Caco-2 (cell line): ENCODE measurements at regions not wholly inside any gene's neighbourhood (a gene's known extent, or its start where the extent isn't known, plus 50 kb on each side); places are given as distances from the start of the nearest gene placed in this dataset.

Experiments used
- BruUV-seq: library from RNA; stranded (reverse); fragments of 400-500 nt; replicated peaks from 2 replicates; lab custom pipeline; 2021; lab: Mats Ljungman, UMichigan
- CTCF ChIA-PET: fragments of 300-600 bp; sonication (Branson Sonifier 250); formaldehyde crosslinking; loops from one replicate; lab custom pipeline; 2022; ENCODE audit warnings: antibody characterized with exemption; lab: Charles Lee
- POLR2A ChIA-PET: fragments of 300-600 bp; sonication (Branson Sonifier 250); formaldehyde crosslinking; loops from one replicate; lab custom pipeline; 2022; ENCODE audit warnings: antibody characterized with exemption; lab: Charles Lee
- DNase-seq, 2 experiments: peaks; one replicate each; pipeline versions ENCODE4 v3.0.0 to v3.0.0-alpha.2; 2020 to 2022
- H3K27me3 ChIP-seq: replicated peaks from 2 replicates; pipeline ENCODE4 v1.6.0; 2011; ENCODE audit warnings: low read length; ENCODE audit not compliant: control insufficient read depth, insufficient read depth
- H3K36me3 ChIP-seq: 2 replicates; pipeline ENCODE4 v1.5.1; 2011; ENCODE audit warnings: low read length; ENCODE audit not compliant: control insufficient read depth, insufficient read depth
- H3K4me1 ChIP-seq: fragments of 250-450 bp; sonication (Bioruptor Pico); 2 replicates; pipeline ENCODE4 v1.5.1; 2020; ENCODE audit warnings: mild to moderate bottlenecking
- H3K4me3 ChIP-seq: 2 replicates; pipeline ENCODE4 v1.5.1; 2011; ENCODE audit warnings: low read depth, mild to moderate bottlenecking, control low read depth, low read length
- H3K9me3 ChIP-seq: fragments of 250-450 bp; sonication (Bioruptor Pico); 2 replicates; pipeline ENCODE4 v1.5.1; 2020; ENCODE audit warnings: mild to moderate bottlenecking, moderate library complexity
- H3K27ac Mint-ChIP-seq: one replicate; pipeline ENCODE4 v1.8.0; 2022; ENCODE audit warnings: mixed read lengths; ENCODE audit not compliant: unreplicated experiment
- H3K27me3 Mint-ChIP-seq: one replicate; pipeline ENCODE4 v1.8.0; 2022; ENCODE audit warnings: mixed read lengths; ENCODE audit not compliant: insufficient read depth, unreplicated experiment
- H3K36me3 Mint-ChIP-seq: one replicate; pipeline ENCODE4 v1.8.0; 2022; ENCODE audit warnings: mild to moderate bottlenecking, mixed read lengths; ENCODE audit not compliant: insufficient read depth, unreplicated experiment
- H3K4me1 Mint-ChIP-seq: one replicate; pipeline ENCODE4 v1.8.0; 2022; ENCODE audit warnings: low read depth, mixed read lengths; ENCODE audit not compliant: unreplicated experiment
- H3K4me3 Mint-ChIP-seq: one replicate; pipeline ENCODE4 v1.8.0; 2022; ENCODE audit warnings: mild to moderate bottlenecking, moderate library complexity, mixed read lengths; ENCODE audit not compliant: unreplicated experiment
- H3K9me3 Mint-ChIP-seq: one replicate; pipeline ENCODE4 v1.8.0; 2022; ENCODE audit warnings: mixed read lengths; ENCODE audit not compliant: unreplicated experiment
- intact Hi-C: fragments of 100-400 bp; cut with micrococcal nuclease; formaldehyde crosslinking; loops from one replicate; pipeline ENCODE4 v1.10.0; 2022; ENCODE audit not compliant: unreplicated experiment
- TF ChIP-seq, protein P1 (sequence below), 2 experiments: fragments of 200-600 bp in 1 of 2; IDR thresholded peaks; 1 replicate in 1 of 2; 2 replicates in 1 of 2; pipeline versions ENCODE4 v1.5.1 to v1.8.0; 2011 to 2022; ENCODE audit warnings: antibody characterized with exemption in 1 of 2, control low read depth in 1 of 2, inconsistent platforms in 1 of 2, low read depth in 1 of 2, low read length in 1 of 2, mild to moderate bottlenecking in 1 of 2, moderate library complexity in 1 of 2; ENCODE audit not compliant: insufficient read depth in 1 of 2, severe bottlenecking in 1 of 2, unreplicated experiment in 1 of 2

DNA sequence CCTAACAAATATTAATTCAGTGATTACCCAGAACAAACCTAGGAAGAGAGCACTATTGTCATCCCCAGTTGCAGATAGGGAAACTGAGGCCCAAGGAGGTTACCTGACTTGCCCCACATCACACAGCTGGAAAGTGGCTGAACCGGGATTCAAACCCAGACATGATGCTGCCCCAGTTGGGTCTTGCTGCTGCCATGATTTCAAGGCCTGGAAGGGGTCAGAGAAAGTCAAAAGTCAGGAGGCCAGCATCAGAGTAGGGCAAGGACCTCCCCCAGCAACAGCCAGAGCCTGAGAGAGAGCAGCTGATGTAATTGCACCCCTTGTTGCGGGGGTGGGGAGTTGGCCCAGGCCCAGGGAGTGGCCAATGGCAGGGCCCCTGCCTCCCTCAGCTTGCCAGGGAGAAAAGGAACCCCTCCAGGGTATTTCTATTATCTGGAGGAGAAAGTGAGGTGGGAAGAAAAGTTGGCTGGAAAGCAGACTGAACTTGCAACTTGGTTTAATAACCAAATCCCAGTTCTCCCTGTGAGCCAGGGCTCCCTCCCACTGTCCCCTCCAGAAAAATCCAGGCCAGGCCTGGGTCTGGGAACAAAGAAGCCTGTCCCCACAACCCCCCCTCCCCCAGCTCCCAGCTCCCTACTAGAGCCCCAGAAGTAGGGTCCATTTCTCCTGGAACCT, 83.6 kb downstream of the MRPL14 start:
- intact Hi-C loops, result loop anchor here (5.0 kb wide), 1 partner anchor 36 kb away; no protein-coding TSS in a partner anchor
- no peak overlapping the region for H3K4me3 Mint-ChIP-seq
- no peaks in the 10 kb centered on the region for H3K9me3 Mint-ChIP-seq
- H3K9me3 ChIP-seq, result no peaks in the 10 kb centered on the region
- H3K36me3 Mint-ChIP-seq, result no peaks in the 10 kb centered on the region
- POLR2A ChIA-PET, result interaction anchor here (0.6 to 0.7 kb wide), 2 partner anchors 102 to 1660 kb away, joined by 3 read pairs; no protein-coding TSS in a partner anchor
- BruUV-seq, result no TSS peak
- no peak overlapping the region for H3K27ac Mint-ChIP-seq
- TF ChIP-seq, protein P1, sequence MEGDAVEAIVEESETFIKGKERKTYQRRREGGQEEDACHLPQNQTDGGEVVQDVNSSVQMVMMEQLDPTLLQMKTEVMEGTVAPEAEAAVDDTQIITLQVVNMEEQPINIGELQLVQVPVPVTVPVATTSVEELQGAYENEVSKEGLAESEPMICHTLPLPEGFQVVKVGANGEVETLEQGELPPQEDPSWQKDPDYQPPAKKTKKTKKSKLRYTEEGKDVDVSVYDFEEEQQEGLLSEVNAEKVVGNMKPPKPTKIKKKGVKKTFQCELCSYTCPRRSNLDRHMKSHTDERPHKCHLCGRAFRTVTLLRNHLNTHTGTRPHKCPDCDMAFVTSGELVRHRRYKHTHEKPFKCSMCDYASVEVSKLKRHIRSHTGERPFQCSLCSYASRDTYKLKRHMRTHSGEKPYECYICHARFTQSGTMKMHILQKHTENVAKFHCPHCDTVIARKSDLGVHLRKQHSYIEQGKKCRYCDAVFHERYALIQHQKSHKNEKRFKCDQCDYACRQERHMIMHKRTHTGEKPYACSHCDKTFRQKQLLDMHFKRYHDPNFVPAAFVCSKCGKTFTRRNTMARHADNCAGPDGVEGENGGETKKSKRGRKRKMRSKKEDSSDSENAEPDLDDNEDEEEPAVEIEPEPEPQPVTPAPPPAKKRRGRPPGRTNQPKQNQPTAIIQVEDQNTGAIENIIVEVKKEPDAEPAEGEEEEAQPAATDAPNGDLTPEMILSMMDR (IDR thresholded peaks at IDR 0.05; ENCODE audit: insufficient read depth in 1 of 2, low read depth in 1 of 2, low read length in 1 of 2, severe bottlenecking in 1 of 2, unreplicated experiment in 1 of 2), result no peak
- CTCF ChIA-PET, result interaction anchor here (0.8 kb wide), 2 partner anchors 12 to 54 kb away, joined by 3 to 4 read pairs; no protein-coding TSS in a partner anchor
- DNase-seq, result peak in 1 of 2 experiments; percentile 41
- H3K4me1 ChIP-seq, result peaks cover 28% of the 10 kb centered on the region
- H3K27me3 ChIP-seq, result no peaks in the 10 kb centered on the region
- no peaks in the 10 kb centered on the region for H3K4me1 Mint-ChIP-seq
- no peak overlapping the region for H3K4me3 ChIP-seq
- no peaks in the 10 kb centered on the region for H3K27me3 Mint-ChIP-seq
- no peaks in the 10 kb centered on the region for H3K36me3 ChIP-seq

DNA sequence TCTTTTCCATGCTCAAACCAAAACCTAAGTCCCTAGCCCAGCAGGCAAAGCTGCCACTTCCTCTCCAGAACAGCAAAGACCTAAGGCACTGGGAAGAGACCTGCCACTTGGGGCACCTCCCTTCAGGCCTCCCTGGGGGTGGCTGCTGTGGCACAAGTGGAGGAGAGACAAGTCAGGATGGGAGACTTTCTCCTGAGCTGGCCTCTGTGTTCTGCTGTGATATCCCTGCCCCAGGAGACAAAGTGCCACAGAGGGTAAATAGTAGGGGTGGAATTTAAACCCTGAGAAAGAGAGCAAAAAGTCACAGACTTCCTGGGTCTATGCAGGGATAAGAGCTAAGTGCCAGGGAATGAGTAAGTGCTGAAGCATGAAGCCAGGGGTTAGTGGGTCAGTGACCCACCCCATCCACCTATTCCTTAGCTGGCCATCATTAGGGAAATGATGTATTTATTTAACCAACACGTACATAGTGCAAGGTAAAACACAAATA, 84.2 kb downstream of the MRPL14 start:
- Mint-ChIP-seq H3K4me3 (no peak overlapping the region), H3K4me1 (no peaks in the 10 kb centered on the region), H3K9me3 (no peaks in the 10 kb centered on the region), H3K27me3 (no peaks in the 10 kb centered on the region), H3K27ac (peak overlapping the region; percentile 13), H3K36me3 (no peaks in the 10 kb centered on the region)
- intact Hi-C loops, result loop anchor here (5.0 kb wide), 1 partner anchor 36 kb away; no protein-coding TSS in a partner anchor
- Histone ChIP-seq H3K36me3 (no peaks in the 10 kb centered on the region), H3K4me3 (no peak overlapping the region), H3K9me3 (no peaks in the 10 kb centered on the region), H3K27me3 (no peaks in the 10 kb centered on the region), H3K4me1 (peaks cover 28% of the 10 kb centered on the region)
- BruUV-seq, result no TSS peak
- no peak for DNase-seq
- TF ChIP-seq, protein P1 (IDR thresholded peaks at IDR 0.05; ENCODE audit: insufficient read depth in 1 of 2, low read depth in 1 of 2, low read length in 1 of 2, severe bottlenecking in 1 of 2, unreplicated experiment in 1 of 2), result no peak
- ChIA-PET POLR2A (interaction anchor here (0.6 kb wide), 1 partner anchor 1661 kb away, joined by 3 read pairs; no protein-coding TSS in a partner anchor), CTCF (interaction anchor here (0.8 kb wide), 2 partner anchors 11 to 53 kb away, joined by 3 to 4 read pairs; no protein-coding TSS in a partner anchor)

DNA sequence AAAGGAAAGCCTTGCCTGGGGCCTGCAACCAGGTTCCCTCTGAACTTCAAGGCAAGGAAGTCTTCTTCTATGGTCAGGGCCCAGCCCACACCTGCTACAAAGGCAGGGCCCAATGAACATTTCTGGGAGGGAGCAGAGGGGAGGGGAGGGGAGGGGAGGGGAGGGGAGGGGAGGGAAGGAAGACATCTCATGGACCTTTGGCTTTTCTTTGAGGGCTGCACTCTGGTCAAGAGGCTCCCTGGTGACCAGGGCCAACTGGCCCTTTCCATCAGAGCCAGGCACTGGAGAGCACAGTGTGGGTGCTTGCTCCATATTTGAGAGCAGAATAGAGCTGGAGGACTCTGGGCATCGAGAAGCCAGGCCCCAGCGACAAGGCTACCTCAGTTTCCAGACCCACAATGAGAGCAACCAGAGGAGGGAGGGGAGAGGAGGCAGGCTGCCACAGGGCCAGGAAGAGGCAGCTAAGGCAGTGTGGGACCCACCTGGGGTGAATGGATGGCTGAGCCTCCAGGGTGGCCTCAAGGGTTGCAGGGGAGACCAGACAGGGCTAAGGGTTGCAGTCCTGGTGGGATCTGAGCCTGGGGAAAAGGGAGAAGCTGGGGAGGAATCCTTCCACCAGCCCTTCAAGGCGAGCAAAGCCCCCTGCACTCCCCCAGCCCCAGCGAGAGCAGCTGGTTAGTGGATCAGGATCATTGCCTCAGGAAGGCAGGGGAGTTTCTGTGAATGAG, 84.8 kb downstream of the MRPL14 start:
- CTCF ChIA-PET, result interaction anchor here (0.8 kb wide), 1 partner anchor 11 kb away, joined by 4 read pairs; no protein-coding TSS in a partner anchor
- Histone ChIP-seq H3K9me3 (no peaks in the 10 kb centered on the region), H3K4me1 (peaks cover 28% of the 10 kb centered on the region), H3K4me3 (no peak overlapping the region), H3K27me3 (no peaks in the 10 kb centered on the region), H3K36me3 (no peaks in the 10 kb centered on the region)
- no TSS peak for BruUV-seq
- POLR2A ChIA-PET, result no interaction called here
- no peaks in the 10 kb centered on the region for H3K36me3 Mint-ChIP-seq
- no peak overlapping the region for H3K4me3 Mint-ChIP-seq
- TF ChIP-seq, protein P1 (IDR thresholded peaks at IDR 0.05; ENCODE audit: insufficient read depth in 1 of 2, low read depth in 1 of 2, low read length in 1 of 2, severe bottlenecking in 1 of 2, unreplicated experiment in 1 of 2), result no peak
- no peaks in the 10 kb centered on the region for H3K4me1 Mint-ChIP-seq
- peak overlapping the region; percentile 13 for H3K27ac Mint-ChIP-seq
- no peaks in the 10 kb centered on the region for H3K27me3 Mint-ChIP-seq
- DNase-seq, result no peak
- intact Hi-C loops, result loop anchor here (5.0 kb wide), 1 partner anchor 35 kb away; no protein-coding TSS in a partner anchor
- no peaks in the 10 kb centered on the region for H3K9me3 Mint-ChIP-seq
